AML-193 (cell line): ENCODE measurements at regions not wholly inside any gene's neighbourhood (a gene's known extent, or its start where the extent isn't known, plus 50 kb on each side); places are given as distances from the start of the nearest gene placed in this dataset.

ENCODE experiments used
- DNase-seq, 2 experiments: peaks; one replicate each; lab custom pipeline; 2025; lab: John Stamatoyannopoulos, UW

DNA sequence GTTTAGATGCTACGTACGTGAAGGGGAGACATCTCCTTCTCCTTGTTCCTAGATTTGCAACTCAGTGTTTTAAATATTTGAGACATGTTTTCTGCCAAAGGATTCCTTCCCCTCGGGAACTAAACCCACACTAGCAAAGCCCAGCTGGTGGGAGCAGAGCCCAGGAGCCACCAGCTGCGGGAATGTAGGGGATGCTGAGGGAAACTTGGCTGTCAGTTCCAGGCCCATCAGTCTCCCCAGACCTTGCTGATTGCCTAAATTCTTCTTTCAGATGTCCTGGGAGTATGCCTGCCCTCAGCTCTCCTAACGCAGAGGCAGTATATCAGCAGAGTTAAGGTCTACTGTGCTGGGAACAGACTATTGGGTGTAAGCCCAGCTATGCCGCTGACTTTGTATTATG, 630.0 kb upstream of the TENM3 start:
- no peak for DNase-seq

DNA sequence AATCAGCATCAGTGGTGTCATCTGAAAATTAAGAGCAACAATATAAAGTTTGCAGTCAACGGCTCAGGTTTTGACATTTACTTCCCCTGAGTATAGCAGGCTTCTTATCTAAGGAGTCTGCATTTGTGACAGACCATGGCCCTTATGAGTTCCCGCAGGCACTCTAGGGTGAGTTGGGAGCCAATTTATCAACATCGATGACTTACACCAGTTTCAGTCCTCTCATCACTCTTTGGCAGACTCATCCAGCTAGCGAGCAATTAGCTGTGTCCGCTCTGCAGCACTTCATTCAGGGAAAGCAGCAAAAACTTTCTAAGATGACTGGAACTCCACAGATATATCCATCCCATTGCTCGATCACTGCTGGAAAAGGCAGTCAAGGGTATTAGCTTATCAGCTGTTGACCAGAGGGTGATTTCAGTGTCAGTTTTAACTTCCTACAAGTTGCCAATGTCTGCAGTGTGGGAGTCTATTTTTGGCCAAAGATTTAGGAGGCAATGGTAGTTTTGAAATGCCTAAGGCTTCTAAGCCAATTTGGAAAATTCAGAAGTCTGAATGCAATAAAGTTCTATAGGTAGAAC, 625.1 kb upstream of the TENM3 start:
- no peak for DNase-seq

DNA sequence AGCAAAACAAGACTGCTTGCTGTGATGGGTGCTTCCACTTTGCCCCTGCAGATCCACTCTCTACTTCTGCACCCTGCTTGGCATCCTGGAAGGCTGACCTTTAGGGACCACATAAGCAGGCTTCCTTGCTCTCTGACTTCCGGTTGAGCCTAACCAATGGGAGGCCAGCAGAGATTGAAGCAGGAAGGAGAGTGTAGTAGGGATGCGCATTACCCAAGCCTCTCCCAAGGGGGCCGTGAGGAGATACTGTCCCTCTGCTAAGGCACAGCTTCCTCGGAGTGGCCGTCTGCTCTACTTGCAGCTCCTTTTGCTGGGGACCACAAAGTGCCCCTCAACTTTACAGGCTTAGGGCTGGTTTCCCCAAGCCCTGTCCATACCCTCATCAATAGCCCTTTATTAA, 624.3 kb upstream of the TENM3 start:
- DNase-seq = no peak

DNA sequence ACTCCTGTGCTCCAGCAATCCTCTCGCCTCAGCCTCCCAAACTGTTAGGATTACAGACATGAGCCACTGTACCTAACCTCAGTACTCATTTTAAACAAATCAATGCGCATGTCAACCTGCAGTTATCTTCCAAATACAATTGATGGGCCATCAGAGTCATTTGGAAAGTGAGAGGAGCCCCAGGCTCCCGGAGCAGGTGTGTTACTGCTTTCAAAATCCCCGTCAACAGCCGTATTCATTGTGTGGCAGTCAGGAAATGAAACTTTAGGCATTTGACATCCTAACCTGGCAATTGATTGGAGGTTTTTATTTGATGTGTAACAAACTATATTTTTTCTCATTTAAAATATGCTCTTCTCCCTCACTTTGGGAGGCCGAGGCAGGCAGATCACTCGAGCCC, 623.6 kb upstream of the TENM3 start:
- DNase-seq = no peak

DNA sequence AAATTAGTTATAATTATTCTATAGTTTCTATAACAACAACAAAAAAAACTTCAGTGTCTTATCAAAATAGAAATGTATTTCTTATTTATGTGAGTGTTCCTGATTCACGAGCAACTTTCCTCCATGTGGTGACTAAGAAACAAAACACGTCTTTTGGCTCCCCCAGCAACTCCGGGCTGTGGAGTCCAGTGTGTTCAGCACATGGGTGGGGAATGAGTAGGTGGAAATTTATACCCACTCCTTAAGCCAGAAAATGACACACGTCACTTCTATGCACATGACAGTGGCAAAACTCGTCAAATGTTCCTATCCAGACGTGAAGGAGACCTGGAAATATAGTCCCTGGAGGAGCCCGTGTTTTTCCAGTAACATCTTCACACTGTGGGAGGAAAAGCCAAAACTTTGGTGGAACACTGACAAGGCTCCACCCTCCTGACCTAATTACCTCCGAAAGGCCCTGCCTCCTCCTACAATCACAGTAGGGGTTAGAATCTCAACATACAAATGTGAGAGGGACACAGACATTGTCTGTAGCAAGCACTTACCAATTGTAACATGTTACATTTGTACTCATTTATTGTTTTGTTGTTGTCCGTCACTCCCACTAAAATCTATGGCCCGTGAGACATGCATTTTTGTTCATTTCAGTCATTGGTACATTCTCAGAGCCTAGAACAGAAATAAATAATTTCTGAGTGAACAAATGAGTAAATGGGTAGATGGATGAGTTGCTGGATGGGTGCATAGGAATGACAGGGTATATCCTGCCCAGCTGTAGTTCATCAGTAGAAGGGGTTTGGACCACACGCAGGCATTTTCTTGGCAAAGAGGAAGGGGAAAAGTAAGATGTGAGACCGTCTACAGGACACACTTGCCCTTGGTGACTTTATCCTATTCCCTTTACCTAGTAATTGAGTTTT, 605.8 kb upstream of the TENM3 start:
- DNase-seq = no peak

DNA sequence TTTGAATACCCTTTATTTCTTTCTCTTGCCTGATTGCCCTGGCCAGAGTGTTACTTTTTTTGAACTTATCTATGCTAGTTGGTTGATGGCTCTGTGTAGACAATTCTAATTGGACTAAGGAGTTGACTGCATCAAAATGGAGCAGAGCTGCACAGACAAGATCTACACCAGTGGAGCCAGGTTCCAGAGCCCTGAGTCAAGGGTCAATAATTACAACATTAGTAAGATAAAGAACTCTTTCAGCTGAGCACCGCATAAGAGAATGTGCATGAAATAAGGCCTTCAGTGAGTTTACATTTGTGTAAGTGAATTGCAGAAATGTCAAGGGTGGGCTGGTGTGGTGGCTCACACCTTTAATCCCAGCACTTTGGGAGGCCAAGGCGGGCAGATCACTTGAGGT, 599.7 kb upstream of the TENM3 start:
- no peak for DNase-seq

DNA sequence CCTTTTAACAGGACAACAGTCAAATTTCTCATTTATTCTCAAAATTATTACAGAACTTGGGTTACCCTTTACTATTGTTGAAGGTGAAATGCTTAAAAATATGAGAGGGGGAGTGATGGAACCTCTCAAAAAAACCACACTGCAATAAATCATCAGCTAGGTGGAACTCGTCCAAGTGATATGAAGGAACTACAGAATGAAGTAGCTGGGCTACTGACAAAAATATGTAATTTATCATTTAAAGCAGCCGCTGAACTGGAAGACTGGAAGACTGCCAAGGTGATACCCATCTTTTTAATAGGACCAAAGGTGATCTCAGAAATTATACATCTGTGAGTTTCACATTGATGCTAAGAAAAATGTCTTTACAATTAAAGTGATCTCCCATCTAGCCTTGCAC, 597.7 kb upstream of the TENM3 start:
- DNase-seq = no peak

DNA sequence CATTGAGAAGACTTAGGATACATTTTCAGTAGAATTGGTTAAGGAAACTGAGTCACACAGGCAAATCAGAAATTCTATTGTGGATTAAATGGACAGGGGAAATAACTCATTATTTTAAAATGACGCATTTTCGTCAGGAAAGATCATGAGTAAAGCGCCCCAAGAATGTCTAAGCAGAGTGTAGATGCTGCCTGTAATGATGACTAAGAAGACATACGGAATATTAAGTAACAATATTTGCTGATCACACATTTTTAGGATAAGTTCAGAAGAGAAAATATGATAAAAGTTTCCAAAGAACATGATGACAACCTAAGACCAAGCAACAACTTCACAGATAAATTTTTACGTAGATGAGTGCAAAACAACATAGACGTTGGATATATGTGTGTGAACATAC, 596.3 kb upstream of the TENM3 start:
- DNase-seq = no peak

DNA sequence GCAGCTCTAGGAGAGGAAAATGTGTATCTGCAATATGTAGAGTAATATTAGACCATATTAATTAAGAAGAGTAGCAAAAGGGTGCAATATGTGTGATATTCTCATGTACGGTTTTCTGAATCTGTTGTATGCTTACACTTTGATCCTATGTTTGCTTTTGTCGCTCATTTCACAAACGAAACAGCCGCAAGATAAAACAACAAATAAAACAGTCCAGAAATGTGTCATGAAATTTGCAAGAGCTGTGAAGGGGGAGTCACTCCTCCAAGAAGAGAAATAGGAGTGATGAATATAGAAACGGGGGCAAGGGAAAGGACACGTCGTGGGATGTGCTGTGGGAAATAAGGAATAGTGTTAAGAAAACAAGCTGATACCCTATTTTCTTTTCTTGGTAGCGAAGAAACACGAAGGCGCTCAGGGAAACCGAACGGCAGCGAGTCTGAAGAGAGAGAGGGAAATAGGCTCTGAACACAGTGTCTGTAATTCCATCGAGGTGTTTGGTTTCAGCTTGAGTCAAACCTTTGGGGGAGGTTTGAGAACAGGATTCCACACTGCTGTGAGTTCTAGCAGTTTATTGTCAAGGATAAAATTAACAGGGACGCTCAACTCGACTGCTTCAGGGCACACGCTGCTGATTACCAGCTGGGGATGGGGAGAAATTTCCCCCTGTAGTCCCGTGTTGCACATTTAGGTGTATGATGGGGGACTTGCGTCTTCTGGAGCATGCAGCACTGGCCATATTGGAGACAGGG, 595.6 kb upstream of the TENM3 start:
- no peak for DNase-seq

DNA sequence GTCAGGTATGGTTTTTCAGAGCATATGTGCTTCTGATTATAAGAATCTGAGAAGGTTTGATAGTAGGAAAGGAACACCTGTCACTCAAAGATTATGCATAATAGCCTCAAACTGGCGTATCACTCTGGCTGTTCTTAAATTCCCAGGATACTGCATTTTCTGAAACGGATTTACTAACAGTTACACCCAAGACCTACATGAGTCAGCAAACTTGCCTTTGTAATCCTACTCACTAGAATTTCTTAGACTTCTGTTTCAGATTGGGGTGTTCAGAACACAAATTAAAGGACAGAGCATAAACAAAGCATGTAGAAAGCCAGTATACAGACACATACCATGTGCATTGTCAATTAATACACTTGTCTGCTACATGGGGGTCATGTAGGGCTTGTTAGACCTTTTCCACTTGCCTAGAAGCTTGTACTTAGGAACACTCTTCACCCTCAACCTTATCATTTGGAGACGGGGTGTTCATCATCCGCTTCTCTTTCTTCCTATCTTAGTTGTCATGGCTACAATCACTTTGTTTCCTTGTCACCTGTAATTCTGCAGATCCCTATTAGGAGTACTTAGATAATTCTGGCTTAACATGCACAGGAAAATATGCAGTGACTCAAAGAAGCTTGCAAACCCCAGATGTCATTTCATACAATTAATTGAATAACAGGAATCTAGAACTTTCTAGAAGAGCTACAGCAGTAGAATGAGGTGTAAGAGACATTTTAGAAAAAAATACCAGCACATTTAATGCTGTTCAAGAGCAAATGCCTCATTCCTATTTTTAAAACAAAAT, 593.0 kb upstream of the TENM3 start:
- DNase-seq = no peak

DNA sequence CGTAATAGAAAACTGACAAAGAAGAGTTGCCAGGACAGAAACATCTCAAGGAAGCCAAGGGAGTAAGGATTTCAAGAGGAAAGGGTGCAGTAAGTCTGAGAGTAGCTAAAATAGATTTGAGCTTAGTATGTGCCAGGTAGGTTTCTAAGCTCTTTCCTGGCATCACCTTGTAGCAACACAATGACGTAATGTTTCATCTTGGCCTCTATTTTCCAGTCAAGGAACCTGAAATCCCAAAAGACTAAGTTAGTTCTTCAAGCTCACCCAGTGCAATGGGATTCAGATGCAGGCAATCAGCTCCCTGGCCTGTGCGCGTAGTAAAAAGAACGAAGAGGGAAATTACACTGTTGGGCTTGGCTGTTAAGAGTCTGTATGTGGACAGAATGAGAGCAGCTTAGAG, 586.5 kb upstream of the TENM3 start:
- DNase-seq = no peak

DNA sequence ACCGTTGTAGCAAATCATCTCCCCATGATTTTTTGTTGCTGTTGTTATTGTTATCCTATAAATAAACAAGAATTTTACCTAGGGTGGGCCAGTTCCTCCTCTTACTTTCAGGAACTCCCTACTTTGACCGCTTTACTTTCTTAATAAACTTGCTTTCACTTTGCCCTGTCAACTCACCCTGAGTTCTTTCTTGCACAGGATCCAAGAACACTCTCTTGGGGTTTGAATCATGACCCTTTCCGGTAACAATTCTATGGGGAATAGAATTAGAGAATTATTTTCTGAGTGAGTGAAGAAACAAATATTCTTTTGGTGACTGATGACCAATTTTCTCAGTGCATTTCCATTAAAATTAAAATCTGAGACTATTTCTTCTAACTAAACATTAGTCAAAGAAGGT, 584.0 kb upstream of the TENM3 start:
- no peak for DNase-seq

DNA sequence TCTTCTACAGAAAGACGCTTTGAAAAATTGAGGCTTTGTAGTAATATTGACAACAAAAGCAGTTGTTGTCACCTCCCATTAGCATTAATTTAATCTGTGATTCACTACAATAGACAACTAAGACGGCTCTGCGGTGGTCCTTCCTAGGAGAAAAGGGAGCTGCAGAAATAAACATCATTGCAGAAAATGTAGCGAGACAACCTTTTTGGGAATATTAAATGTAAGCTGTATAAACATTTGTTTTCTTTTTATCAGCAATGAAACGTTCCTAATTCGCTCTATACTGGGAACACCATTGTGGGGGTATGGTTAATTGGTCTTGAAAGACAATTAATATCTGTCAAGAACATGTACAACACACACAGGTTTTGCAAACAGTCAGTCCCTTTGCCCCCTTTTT, 583.3 kb upstream of the TENM3 start:
- no peak for DNase-seq

DNA sequence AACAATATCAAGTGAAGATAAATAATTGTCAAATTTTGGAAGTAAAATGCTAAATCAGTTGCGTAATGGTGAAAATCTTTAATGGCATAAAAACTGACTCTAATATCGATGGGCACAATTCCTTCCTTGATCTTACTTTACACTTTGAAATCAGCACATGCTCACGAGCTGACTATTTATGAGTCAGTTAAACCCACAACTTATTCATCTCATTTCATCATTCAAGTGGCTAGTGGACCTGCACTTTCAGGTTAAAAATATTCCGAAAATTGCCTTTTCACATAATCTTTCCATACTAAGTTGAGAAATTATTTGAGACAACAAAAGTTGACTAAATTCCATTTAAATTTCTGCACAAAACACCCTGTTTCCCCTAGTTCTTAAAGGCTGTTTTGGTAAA, 582.1 kb upstream of the TENM3 start:
- DNase-seq = no peak

DNA sequence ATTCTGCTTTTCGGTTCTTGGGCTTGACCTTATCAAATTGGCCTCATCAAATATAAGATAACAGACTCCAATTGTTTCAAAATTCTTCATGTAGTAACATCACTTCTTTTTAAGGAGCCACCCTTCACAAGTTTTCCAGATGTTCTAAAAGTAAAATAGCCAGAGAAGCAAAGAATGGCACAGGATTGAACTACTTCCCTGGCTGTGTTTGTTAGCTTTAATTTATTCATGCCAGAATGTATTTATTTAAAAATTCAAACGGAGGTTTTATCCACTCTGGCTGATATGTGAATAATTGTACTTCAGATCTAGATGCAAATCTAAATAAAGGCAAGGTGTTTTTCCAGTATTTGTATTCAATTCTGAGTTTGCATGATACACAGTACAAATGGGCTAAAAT, 581.3 kb upstream of the TENM3 start:
- no peak for DNase-seq

DNA sequence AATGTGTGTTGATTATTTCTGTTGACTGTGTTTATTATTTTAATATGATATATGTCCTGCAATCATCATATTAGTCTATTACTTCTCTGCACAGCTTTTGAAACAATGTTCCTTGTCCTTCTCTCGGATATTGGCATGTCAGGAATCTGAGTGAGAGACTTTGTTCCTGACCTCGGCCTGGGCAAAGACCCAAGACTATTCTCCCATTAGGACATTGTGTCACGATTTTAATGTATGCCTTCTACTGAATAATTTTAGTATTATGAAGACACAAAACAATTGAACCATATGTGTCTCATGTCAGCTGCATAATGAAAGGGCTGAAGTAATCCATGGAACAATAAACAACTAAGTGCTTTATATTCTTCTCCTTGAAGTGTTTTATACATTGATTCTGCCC, 580.8 kb upstream of the TENM3 start:
- no peak for DNase-seq

DNA sequence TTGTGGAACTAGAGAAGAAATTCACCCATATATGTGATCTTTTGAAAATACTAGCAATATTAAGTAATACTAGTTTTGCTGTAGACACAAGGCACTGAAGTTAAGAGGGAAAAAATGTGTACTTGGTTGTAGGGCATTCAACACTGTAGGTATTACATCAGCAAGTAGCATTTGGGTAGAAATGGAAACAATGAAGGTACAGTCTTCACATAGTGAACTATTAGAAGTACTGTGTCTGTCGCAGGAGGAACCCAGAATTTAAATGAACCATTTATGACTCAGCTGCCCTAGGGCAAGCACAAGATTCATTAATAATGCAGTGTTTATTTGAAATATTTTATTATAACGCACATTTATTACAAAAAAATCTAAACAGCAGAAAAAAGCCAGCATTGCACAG, 572.7 kb upstream of the TENM3 start:
- no peak for DNase-seq

DNA sequence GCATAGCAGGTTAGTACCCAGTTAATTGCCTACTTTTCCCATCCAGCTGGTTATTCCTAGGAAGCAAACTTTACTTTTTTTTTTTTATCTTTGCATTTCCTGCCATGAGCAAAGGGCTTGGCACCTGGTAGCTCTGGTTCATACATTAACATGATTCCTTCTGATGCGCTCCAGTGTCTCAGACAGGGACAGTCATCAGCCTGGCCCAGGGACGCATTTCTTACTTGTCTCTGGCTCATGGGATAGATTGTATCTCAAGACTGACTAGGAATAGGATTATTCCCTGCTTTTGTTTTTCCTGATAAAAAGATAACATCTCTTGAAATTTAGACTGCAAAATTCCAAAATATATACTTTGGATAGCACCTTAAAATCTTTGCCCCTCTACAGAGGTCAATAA, 571.5 kb upstream of the TENM3 start:
- no peak for DNase-seq

DNA sequence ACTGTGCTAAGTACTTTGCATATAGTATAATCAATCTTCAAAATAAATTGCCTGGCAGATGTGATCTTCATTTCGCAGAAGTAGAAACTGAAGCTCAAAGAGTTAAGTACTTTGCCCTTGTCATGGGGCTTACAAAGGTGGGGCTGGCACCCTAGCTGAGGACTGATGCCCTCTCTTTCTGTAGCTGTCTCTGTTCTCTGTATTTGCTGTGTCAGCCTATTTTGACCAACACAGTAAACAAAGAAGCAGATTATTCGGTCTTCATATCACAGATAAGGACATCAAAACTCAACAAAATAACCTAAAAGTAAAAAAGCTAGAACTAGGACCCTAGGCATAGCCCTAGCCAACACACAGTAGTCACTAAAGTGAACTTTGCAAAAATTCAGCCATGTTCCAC, 570.5 kb upstream of the TENM3 start:
- no peak for DNase-seq

DNA sequence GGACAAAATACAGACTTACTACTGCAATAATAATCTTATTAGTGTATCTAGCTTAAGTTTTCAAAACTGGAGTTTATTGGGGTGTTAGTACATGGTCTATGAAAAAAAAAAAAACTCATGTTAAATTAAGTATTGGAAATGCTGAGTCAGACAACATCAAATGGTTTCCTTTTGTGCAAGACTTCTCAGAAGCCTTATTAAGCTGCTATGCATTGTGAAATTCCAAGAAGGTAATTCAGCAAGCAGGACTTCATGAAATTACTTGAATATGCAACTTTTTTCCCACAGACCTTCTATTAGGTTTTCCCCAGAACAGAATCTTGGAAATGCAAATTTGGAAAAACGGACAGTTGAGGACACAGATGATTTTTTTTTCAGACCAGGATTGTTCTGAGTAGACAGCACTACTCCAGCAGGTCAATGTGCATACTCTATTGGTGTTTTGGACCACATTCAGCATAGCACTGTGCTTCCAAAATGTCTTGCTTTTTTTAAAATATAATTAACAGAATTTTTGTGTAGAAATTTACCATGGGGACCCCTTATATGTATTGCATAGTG, 568.8 kb upstream of the TENM3 start:
- no peak for DNase-seq

DNA sequence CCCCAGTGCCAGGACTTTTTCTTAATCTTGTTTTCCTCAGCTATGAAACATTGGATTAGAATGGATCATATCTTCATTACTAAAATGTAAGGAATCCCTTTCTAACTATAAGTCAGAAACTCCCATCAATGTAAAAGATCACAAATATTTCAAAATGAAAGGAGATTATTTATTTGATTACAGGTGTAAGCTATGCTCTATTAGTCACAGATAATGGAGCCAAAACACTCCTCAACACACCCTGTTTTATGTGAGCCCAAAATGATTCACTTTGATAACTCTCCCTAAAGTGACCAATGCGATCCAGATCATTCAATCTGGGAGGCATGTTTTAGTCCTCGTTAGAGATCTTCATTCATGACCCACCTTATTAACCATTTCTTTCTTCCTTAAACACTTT, 566.7 kb upstream of the TENM3 start:
- DNase-seq = no peak

DNA sequence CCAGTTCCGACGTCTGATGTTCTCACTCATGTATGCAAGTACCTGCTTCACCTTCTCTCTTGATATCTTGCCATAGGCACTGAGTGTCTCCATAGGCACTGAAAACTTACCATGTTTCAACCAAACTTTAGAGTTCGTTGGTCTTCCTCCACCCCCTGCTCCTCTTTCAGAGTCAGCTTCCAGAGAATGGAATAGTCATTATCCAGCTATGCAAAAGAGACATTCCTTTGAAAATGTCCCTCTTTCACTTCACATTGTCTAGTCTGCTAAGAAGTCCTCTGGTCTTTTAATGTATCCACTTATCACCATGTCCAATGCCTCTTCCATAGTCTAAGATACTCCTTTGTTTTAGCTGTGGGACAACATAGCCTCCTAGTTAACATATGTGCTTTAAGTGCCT, 566.0 kb upstream of the TENM3 start:
- no peak for DNase-seq
